MG63 (cell line): ENCODE measurements at regions not wholly inside any gene's neighbourhood (a gene's known extent, or its start where the extent isn't known, plus 50 kb on each side); places are given as distances from the start of the nearest gene placed in this dataset.

Experiments used
- DNase-seq: peaks from one replicate; pipeline ENCODE4 v3.0.0-alpha.2; 2020
- H3K27me3 ChIP-seq: fragments of 250-450 bp; sonication (Bioruptor Pico); 2 replicates; pipeline ENCODE4 v1.5.1; 2020; ENCODE audit warnings: mild to moderate bottlenecking, moderate library complexity
- H3K36me3 ChIP-seq: fragments of 250-450 bp; sonication (Bioruptor Pico); 2 replicates; pipeline ENCODE4 v1.5.1; 2020; ENCODE audit warnings: mild to moderate bottlenecking, moderate library complexity
- H3K4me3 ChIP-seq: fragments of 250-450 bp; sonication (Bioruptor Pico); 2 replicates; pipeline ENCODE4 v1.5.1; 2020; ENCODE audit warnings: mild to moderate bottlenecking, moderate library complexity
- H3K9me3 ChIP-seq: fragments of 250-450 bp; sonication (Bioruptor Pico); 2 replicates; pipeline ENCODE4 v1.5.1; 2020; ENCODE audit warnings: mild to moderate bottlenecking, moderate library complexity

- Histone ChIP-seq H3K27me3 (no peaks in the 10 kb centered on the region), H3K9me3 (no peaks in the 10 kb centered on the region), H3K4me3 (no peak overlapping the region), H3K36me3 (peaks cover 9% of the 10 kb centered on the region)
- DNase-seq = peak; percentile 55
Measured at GRCh38 chr5:124634741-124635323, 111.6 kb downstream of the ZNF608 start.

GRCh38 chr5:124634228-124634739, 112.2 kb downstream of the ZNF608 start:
- Histone ChIP-seq H3K9me3 (no peaks in the 10 kb centered on the region), H3K4me3 (no peak overlapping the region), H3K27me3 (no peaks in the 10 kb centered on the region), H3K36me3 (peaks cover 6% of the 10 kb centered on the region)
- no peak for DNase-seq

- no peaks in the 10 kb centered on the region for H3K27me3 ChIP-seq
- H3K36me3 ChIP-seq = no peaks in the 10 kb centered on the region
- DNase-seq = no peak
- H3K9me3 ChIP-seq = no peaks in the 10 kb centered on the region
- H3K4me3 ChIP-seq = no peak overlapping the region
Measured at GRCh38 chr5:124633209-124633608, 113.2 kb downstream of the ZNF608 start.

- no peak for DNase-seq
- no peaks in the 10 kb centered on the region for H3K27me3 ChIP-seq
- no peaks in the 10 kb centered on the region for H3K36me3 ChIP-seq
- no peaks in the 10 kb centered on the region for H3K9me3 ChIP-seq
- no peak overlapping the region for H3K4me3 ChIP-seq
Measured at GRCh38 chr5:124631874-124632550, 114.4 kb downstream of the ZNF608 start.

GRCh38 chr5:124630767-124631704, 115.4 kb downstream of the ZNF608 start:
- Histone ChIP-seq H3K9me3 (no peaks in the 10 kb centered on the region), H3K36me3 (no peaks in the 10 kb centered on the region), H3K27me3 (no peaks in the 10 kb centered on the region), H3K4me3 (no peak overlapping the region)
- peak; percentile 69 for DNase-seq

- H3K27me3 ChIP-seq = no peaks in the 10 kb centered on the region
- peak; percentile 100 for DNase-seq
- no peak overlapping the region for H3K4me3 ChIP-seq
- no peaks in the 10 kb centered on the region for H3K9me3 ChIP-seq
- no peaks in the 10 kb centered on the region for H3K36me3 ChIP-seq
Measured at GRCh38 chr5:124628721-124629596, 117.5 kb downstream of the ZNF608 start.

GRCh38 chr5:124627815-124628595, 118.4 kb downstream of the ZNF608 start:
- Histone ChIP-seq H3K36me3 (no peaks in the 10 kb centered on the region), H3K4me3 (no peak overlapping the region), H3K27me3 (no peaks in the 10 kb centered on the region), H3K9me3 (no peaks in the 10 kb centered on the region)
- DNase-seq = peak; percentile 31

GRCh38 chr5:124626053-124626452, 120.4 kb downstream of the ZNF608 start:
- Histone ChIP-seq H3K9me3 (no peaks in the 10 kb centered on the region), H3K4me3 (no peak overlapping the region), H3K36me3 (no peaks in the 10 kb centered on the region), H3K27me3 (no peaks in the 10 kb centered on the region)
- DNase-seq = no peak

GRCh38 chr5:124623265-124623664, 123.2 kb downstream of the ZNF608 start:
- Histone ChIP-seq H3K9me3 (no peaks in the 10 kb centered on the region), H3K4me3 (no peak overlapping the region), H3K27me3 (no peaks in the 10 kb centered on the region), H3K36me3 (no peaks in the 10 kb centered on the region)
- no peak for DNase-seq

GRCh38 chr5:124622851-124623250, 123.6 kb downstream of the ZNF608 start:
- Histone ChIP-seq H3K36me3 (no peaks in the 10 kb centered on the region), H3K4me3 (no peak overlapping the region), H3K9me3 (no peaks in the 10 kb centered on the region), H3K27me3 (no peaks in the 10 kb centered on the region)
- DNase-seq = no peak

- H3K27me3 ChIP-seq = no peaks in the 10 kb centered on the region
- no peak for DNase-seq
- H3K9me3 ChIP-seq = no peaks in the 10 kb centered on the region
- H3K4me3 ChIP-seq = no peak overlapping the region
- H3K36me3 ChIP-seq = no peaks in the 10 kb centered on the region
Measured at GRCh38 chr5:124621279-124621678, 125.2 kb downstream of the ZNF608 start.

- no peak for DNase-seq
- Histone ChIP-seq H3K9me3 (no peaks in the 10 kb centered on the region), H3K27me3 (no peaks in the 10 kb centered on the region), H3K4me3 (no peak overlapping the region), H3K36me3 (no peaks in the 10 kb centered on the region)
Measured at GRCh38 chr5:124620743-124621142, 125.7 kb downstream of the ZNF608 start.

- H3K27me3 ChIP-seq = no peaks in the 10 kb centered on the region
- no peaks in the 10 kb centered on the region for H3K36me3 ChIP-seq
- DNase-seq = no peak
- no peaks in the 10 kb centered on the region for H3K9me3 ChIP-seq
- H3K4me3 ChIP-seq = no peak overlapping the region
Measured at GRCh38 chr5:124619121-124619520, 127.3 kb downstream of the ZNF608 start.

GRCh38 chr5:124617787-124618186, 128.7 kb downstream of the ZNF608 start:
- no peak for DNase-seq
- Histone ChIP-seq H3K4me3 (no peak overlapping the region), H3K36me3 (no peaks in the 10 kb centered on the region)

GRCh38 chr5:124614836-124615385, 131.5 kb downstream of the ZNF608 start:
- Histone ChIP-seq H3K4me3 (no peak overlapping the region), H3K27me3 (no peaks in the 10 kb centered on the region), H3K9me3 (no peaks in the 10 kb centered on the region), H3K36me3 (no peaks in the 10 kb centered on the region)
- no peak for DNase-seq

More at GRCh38 chr5:124617787-124618186, 128.7 kb downstream of the ZNF608 start:
- Histone ChIP-seq H3K27me3 (no peaks in the 10 kb centered on the region), H3K9me3 (no peaks in the 10 kb centered on the region)
